ENCODE measurements at regions not wholly inside any gene's neighbourhood (a gene's known extent, or its start where the extent isn't known, plus 50 kb on each side); places are given as distances from the start of the nearest gene placed in this dataset.

- no peaks in the 10 kb centered on the region for H3K9me3 ChIP-seq
- H3K36me3 ChIP-seq (ENCODE audit: low read depth), result no peaks in the 10 kb centered on the region
- intact Hi-C loops (cut with DNase I, micrococcal nuclease), result no loop called here
- no peak for TF ChIP-seq CTCF (IDR thresholded peaks at IDR 0.05)
- H3K4me1 ChIP-seq (ENCODE audit: low read depth), result no peaks in the 10 kb centered on the region
- no peak for ATAC-seq
- no peak overlapping the region for H3K4me3 ChIP-seq
- no peak for DNase-seq
Observed at GRCh38 chr14:38070061-38070588, 137.6 kb upstream of the SSTR1 start.

- intact Hi-C loops (cut with DNase I, micrococcal nuclease), result no loop called here
- no peak overlapping the region for H3K4me3 ChIP-seq
- no peak for DNase-seq
Observed at GRCh38 chr14:38073641-38074040, 134.1 kb upstream of the SSTR1 start.

GRCh38 chr14:38074081-38074480 is 133.6 kb upstream of the SSTR1 start:
- no peak for TF ChIP-seq CTCF (IDR thresholded peaks at IDR 0.05)
- no peaks in the 10 kb centered on the region for H3K9me3 ChIP-seq
- H3K4me1 ChIP-seq (ENCODE audit: low read depth), result no peaks in the 10 kb centered on the region
- intact Hi-C loops (cut with DNase I, micrococcal nuclease), result no loop called here
- no peak for DNase-seq
- H3K36me3 ChIP-seq (ENCODE audit: low read depth), result no peaks in the 10 kb centered on the region
- H3K4me3 ChIP-seq, result no peak overlapping the region
- ATAC-seq, result no peak

More at GRCh38 chr14:38073641-38074040, 134.1 kb upstream of the SSTR1 start:
- H3K36me3 ChIP-seq (ENCODE audit: low read depth), result no peaks in the 10 kb centered on the region
- no peaks in the 10 kb centered on the region for H3K4me1 ChIP-seq (ENCODE audit: low read depth)
- ATAC-seq, result no peak
- TF ChIP-seq CTCF (IDR thresholded peaks at IDR 0.05), result no peak
- H3K9me3 ChIP-seq, result no peaks in the 10 kb centered on the region

GRCh38 chr14:38074754-38075153 is 132.9 kb upstream of the SSTR1 start:
- DNase-seq, result peak in 1 of 3 donors; percentile 15
- intact Hi-C loops (cut with DNase I, micrococcal nuclease), result no loop called here
- no peak overlapping the region for H3K4me3 ChIP-seq
- no peaks in the 10 kb centered on the region for H3K36me3 ChIP-seq (ENCODE audit: low read depth)
- no peak for TF ChIP-seq CTCF (IDR thresholded peaks at IDR 0.05)
- H3K9me3 ChIP-seq, result no peaks in the 10 kb centered on the region
- no peaks in the 10 kb centered on the region for H3K4me1 ChIP-seq (ENCODE audit: low read depth)
- peak; percentile 58 for ATAC-seq

GRCh38 chr14:38078393-38078792 is 129.3 kb upstream of the SSTR1 start:
- Histone ChIP-seq H3K9me3 (no peaks in the 10 kb centered on the region), H3K36me3 (ENCODE audit: low read depth) (no peaks in the 10 kb centered on the region), H3K4me3 (no peak overlapping the region), H3K4me1 (ENCODE audit: low read depth) (no peaks in the 10 kb centered on the region)
- intact Hi-C loops (cut with DNase I, micrococcal nuclease), result no loop called here
- no peak for TF ChIP-seq CTCF (IDR thresholded peaks at IDR 0.05)
- ATAC-seq (peak; percentile 84), DNase-seq (peak in 1 of 3 donors; percentile 29)

DNA sequence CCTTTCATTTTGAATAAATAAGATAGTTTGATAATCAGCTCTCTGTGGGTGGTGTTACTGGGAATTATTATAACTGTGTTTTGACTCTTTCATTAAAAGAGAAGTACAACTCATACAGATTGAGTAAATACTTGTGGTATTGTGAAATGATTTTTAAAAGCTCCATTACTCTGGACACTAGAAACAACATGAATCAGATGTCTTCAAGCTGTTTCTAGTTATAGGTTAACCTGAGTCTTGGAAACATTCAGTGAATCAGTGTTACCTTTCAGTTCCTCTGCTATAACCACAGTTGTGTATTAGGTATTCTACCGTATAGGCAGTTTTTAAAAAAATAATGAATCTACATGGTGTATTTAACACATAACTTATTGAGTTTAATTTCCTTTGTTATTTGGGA is 128.4 kb upstream of the SSTR1 start:
- no peak for DNase-seq
- no peak for ATAC-seq
- Histone ChIP-seq H3K4me3 (no peak overlapping the region), H3K9me3 (no peaks in the 10 kb centered on the region), H3K36me3 (ENCODE audit: low read depth) (no peaks in the 10 kb centered on the region), H3K4me1 (ENCODE audit: low read depth) (no peaks in the 10 kb centered on the region)
- TF ChIP-seq CTCF (IDR thresholded peaks at IDR 0.05), result no peak
- intact Hi-C loops (cut with DNase I, micrococcal nuclease), result no loop called here
